ENCODE measurements at regions not wholly inside any gene's neighbourhood (a gene's known extent, or its start where the extent isn't known, plus 50 kb on each side); places are given as distances from the start of the nearest gene placed in this dataset.

DNA sequence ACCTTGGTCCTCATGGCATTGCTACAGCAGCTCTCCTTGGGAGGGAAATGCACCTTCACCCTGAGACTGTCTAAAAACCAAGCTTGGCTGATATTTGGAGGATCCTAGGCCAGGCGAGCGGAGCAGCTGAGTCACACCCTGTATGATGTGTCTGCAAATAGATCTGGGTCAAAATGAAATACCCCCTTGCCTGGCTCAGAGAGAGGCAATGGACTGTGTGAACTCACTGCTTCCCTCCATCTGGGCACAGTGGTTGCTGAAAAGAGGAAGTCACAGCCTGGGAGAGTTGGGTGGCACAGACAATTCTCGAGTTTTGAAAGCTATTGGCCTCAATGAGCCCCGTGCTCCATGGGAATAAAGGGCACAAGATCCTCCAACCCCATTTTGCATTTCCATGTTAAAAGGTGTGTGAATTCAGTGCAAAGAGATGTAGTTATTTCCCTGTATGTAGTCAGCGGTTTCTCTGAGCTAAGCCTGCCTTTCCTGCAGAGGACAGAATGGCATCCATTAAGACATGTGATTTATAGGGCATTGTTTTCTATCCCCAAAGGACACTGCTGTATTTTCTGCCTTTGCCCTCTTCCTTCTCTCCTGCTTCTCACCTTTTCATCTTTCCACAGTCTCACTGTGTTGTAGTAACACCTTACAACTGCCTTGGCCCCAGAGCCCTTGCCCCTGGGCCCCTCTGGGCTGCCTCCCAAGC is 177.2 kb downstream of the GADD45G start:
- peaks cover 7% of the 10 kb centered on the region for H3K4me1 Mint-ChIP-seq (ENCODE audit: unreplicated experiment)
- H3K27me3 Mint-ChIP-seq (ENCODE audit: unreplicated experiment), result peaks cover 18% of the 10 kb centered on the region
- DNase-seq (ENCODE audit: extremely low spot score, unreplicated experiment), result no peak
- no peak for TF ChIP-seq CTCF (IDR thresholded peaks at IDR 0.05)
- H3K9me3 Mint-ChIP-seq (ENCODE audit: unreplicated experiment), result peaks cover 1% of the 10 kb centered on the region
- no peaks in the 10 kb centered on the region for H3K36me3 Mint-ChIP-seq (ENCODE audit: unreplicated experiment)
- no peak overlapping the region for H3K4me3 Mint-ChIP-seq (ENCODE audit: unreplicated experiment)
- no peak overlapping the region for H3K27ac Mint-ChIP-seq (ENCODE audit: unreplicated experiment)

GRCh38 chr9:89786655-89787054 is 181.8 kb downstream of the GADD45G start:
- H3K27me3 Mint-ChIP-seq (ENCODE audit: unreplicated experiment), result peaks cover 35% of the 10 kb centered on the region
- peaks cover 7% of the 10 kb centered on the region for H3K4me1 Mint-ChIP-seq (ENCODE audit: unreplicated experiment)
- DNase-seq (ENCODE audit: extremely low spot score, unreplicated experiment), result no peak
- TF ChIP-seq CTCF (IDR thresholded peaks at IDR 0.05), result no peak
- no peaks in the 10 kb centered on the region for H3K36me3 Mint-ChIP-seq (ENCODE audit: unreplicated experiment)
- no peak overlapping the region for H3K27ac Mint-ChIP-seq (ENCODE audit: unreplicated experiment)
- H3K9me3 Mint-ChIP-seq (ENCODE audit: unreplicated experiment), result peaks cover 9% of the 10 kb centered on the region
- no peak overlapping the region for H3K4me3 Mint-ChIP-seq (ENCODE audit: unreplicated experiment)

DNA sequence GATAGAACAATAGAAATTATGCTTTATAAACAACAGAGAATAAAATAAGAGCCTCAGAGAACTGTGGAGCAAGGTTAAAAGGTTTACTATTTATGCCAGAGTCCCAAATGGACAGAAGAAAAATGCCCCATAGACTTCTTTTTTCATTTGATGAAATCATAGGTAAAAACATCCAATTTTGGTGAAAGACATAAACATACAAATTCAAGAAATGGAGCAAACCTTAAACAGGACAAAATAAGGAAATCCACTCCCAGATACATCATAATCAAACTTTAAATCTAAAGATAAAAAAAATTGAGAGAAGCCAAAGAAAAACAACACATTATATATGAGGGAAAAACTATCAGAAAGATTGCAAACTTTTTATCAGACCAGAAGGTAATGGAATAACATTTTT is 182.8 kb downstream of the GADD45G start:
- H3K36me3 Mint-ChIP-seq (ENCODE audit: unreplicated experiment), result no peaks in the 10 kb centered on the region
- DNase-seq (ENCODE audit: extremely low spot score, unreplicated experiment), result no peak
- TF ChIP-seq CTCF (IDR thresholded peaks at IDR 0.05), result no peak
- no peak overlapping the region for H3K27ac Mint-ChIP-seq (ENCODE audit: unreplicated experiment)
- peaks cover 7% of the 10 kb centered on the region for H3K4me1 Mint-ChIP-seq (ENCODE audit: unreplicated experiment)
- H3K4me3 Mint-ChIP-seq (ENCODE audit: unreplicated experiment), result no peak overlapping the region
- peaks cover 35% of the 10 kb centered on the region for H3K27me3 Mint-ChIP-seq (ENCODE audit: unreplicated experiment)
- H3K9me3 Mint-ChIP-seq (ENCODE audit: unreplicated experiment), result peaks cover 9% of the 10 kb centered on the region

- DNase-seq (ENCODE audit: extremely low spot score, unreplicated experiment), result no peak
- H3K9me3 Mint-ChIP-seq (ENCODE audit: unreplicated experiment), result peaks cover 9% of the 10 kb centered on the region
- no peak overlapping the region for H3K4me3 Mint-ChIP-seq (ENCODE audit: unreplicated experiment)
- H3K27me3 Mint-ChIP-seq (ENCODE audit: unreplicated experiment), result peaks cover 35% of the 10 kb centered on the region
- H3K36me3 Mint-ChIP-seq (ENCODE audit: unreplicated experiment), result no peaks in the 10 kb centered on the region
- no peak for TF ChIP-seq CTCF (IDR thresholded peaks at IDR 0.05)
- peaks cover 7% of the 10 kb centered on the region for H3K4me1 Mint-ChIP-seq (ENCODE audit: unreplicated experiment)
- H3K27ac Mint-ChIP-seq (ENCODE audit: unreplicated experiment), result no peak overlapping the region
Observed at GRCh38 chr9:89788434-89788833, 183.6 kb downstream of the GADD45G start.

- Mint-ChIP-seq H3K36me3 (ENCODE audit: unreplicated experiment) (no peaks in the 10 kb centered on the region), H3K27ac (ENCODE audit: unreplicated experiment) (no peak overlapping the region)
Observed at GRCh38 chr9:89789922-89790510, 185.2 kb downstream of the GADD45G start.

More at GRCh38 chr9:89789922-89790510, 185.2 kb downstream of the GADD45G start:
- no peak for DNase-seq (ENCODE audit: extremely low spot score, unreplicated experiment)
- no peak for TF ChIP-seq CTCF (IDR thresholded peaks at IDR 0.05)
- Mint-ChIP-seq H3K4me1 (ENCODE audit: unreplicated experiment) (peaks cover 7% of the 10 kb centered on the region), H3K4me3 (ENCODE audit: unreplicated experiment) (no peak overlapping the region), H3K9me3 (ENCODE audit: unreplicated experiment) (peaks cover 9% of the 10 kb centered on the region), H3K27me3 (ENCODE audit: unreplicated experiment) (peaks cover 33% of the 10 kb centered on the region)
